SU-DHL-6 (cell line): ENCODE measurements at regions not wholly inside any gene's neighbourhood (a gene's known extent, or its start where the extent isn't known, plus 50 kb on each side); places are given as distances from the start of the nearest gene placed in this dataset.

Source experiments
- H2AFZ ChIP-seq: fragments of 200-600 bp; sonication (generic); 2 replicates; pipeline ENCODE4 v1.6.1; 2014; ENCODE audit warnings: low read depth, mild to moderate bottlenecking, moderate library complexity, mixed read lengths, antibody characterized with exemption, low read length; ENCODE audit not compliant: severe bottlenecking
- H3F3A ChIP-seq: fragments of 200-600 bp; shearing (Covaris generic); 2 replicates; pipeline ENCODE4 v1.6.0; 2016; ENCODE audit warnings: antibody characterized with exemption, mild to moderate bottlenecking; ENCODE audit not compliant: insufficient read depth
- H3K27ac ChIP-seq: fragments of 200-600 bp; sonication (generic); 2 replicates; pipeline ENCODE4 v1.5.1; 2016; ENCODE audit warnings: low read depth, mild to moderate bottlenecking, low read length, moderate library complexity, mixed read lengths
- H3K27me3 ChIP-seq: fragments of 200-600 bp; sonication (generic), shearing (Covaris generic); 2 replicates; pipeline ENCODE4 v1.6.0; 2014; ENCODE audit warnings: mild to moderate bottlenecking, low read length
- H3K36me3 ChIP-seq: fragments of 200-600 bp; sonication (generic); 2 replicates; pipeline ENCODE4 v1.6.1; 2014; ENCODE audit warnings: mild to moderate bottlenecking, low read length, mixed read lengths
- H3K4me2 ChIP-seq: fragments of 300-600, 200-600 bp; shearing (Covaris generic), sonication (generic); 2 replicates; pipeline ENCODE4 v1.6.0; 2014; ENCODE audit warnings: low read length, low read depth, mild to moderate bottlenecking; ENCODE audit not compliant: poor library complexity, severe bottlenecking
- H3K4me3 ChIP-seq: fragments of 200-600 bp; sonication (generic); 2 replicates; pipeline ENCODE4 v1.5.1; 2014; ENCODE audit warnings: antibody characterized with exemption, low read length, mild to moderate bottlenecking, mixed read lengths; ENCODE audit not compliant: insufficient read depth, poor library complexity, severe bottlenecking
- H3K79me2 ChIP-seq: fragments of 200-600 bp; sonication (generic); 2 replicates; pipeline ENCODE4 v1.6.1; 2014; ENCODE audit warnings: mild to moderate bottlenecking, low read length, moderate library complexity; ENCODE audit not compliant: insufficient read depth
- H3K9ac ChIP-seq: fragments of 200-600 bp; sonication (generic); 2 replicates; pipeline ENCODE4 v1.7.0; 2014; ENCODE audit warnings: mild to moderate bottlenecking, low read length
- H3K9me2 ChIP-seq: fragments of 200-600 bp; sonication (generic); replicated peaks from 2 replicates; pipeline ENCODE4 v1.6.1; 2014; ENCODE audit warnings: low read length; ENCODE audit not compliant: insufficient read depth
- H3K9me3 ChIP-seq: fragments of 200-600 bp; sonication (generic); 2 replicates; pipeline ENCODE4 v1.6.1; 2014; ENCODE audit warnings: low read length, mixed read lengths; ENCODE audit not compliant: insufficient read depth
- H4K20me1 ChIP-seq: fragments of 200-600 bp; sonication (generic); 2 replicates; pipeline ENCODE4 v1.6.1; 2014; ENCODE audit warnings: low read depth, mild to moderate bottlenecking, antibody characterized with exemption, low read length, moderate library complexity, mixed read lengths
- CTCF ChIP-seq: fragments of 200-600 bp; sonication (generic); IDR thresholded peaks from one replicate; pipeline ENCODE4 v1.5.1; 2017; ENCODE audit warnings: antibody characterized with exemption, mild to moderate bottlenecking, low read length, moderate library complexity; ENCODE audit not compliant: insufficient read depth, poor library complexity, severe bottlenecking
- EZH2phosphoT487 ChIP-seq: fragments of 200-600 bp; sonication (generic), shearing (Covaris generic); conservative IDR thresholded peaks from 2 replicates; pipeline ENCODE4 v1.6.1; 2018; ENCODE audit warnings: mild to moderate bottlenecking, antibody characterized with exemption, low read length, moderate library complexity, mixed read lengths

DNA sequence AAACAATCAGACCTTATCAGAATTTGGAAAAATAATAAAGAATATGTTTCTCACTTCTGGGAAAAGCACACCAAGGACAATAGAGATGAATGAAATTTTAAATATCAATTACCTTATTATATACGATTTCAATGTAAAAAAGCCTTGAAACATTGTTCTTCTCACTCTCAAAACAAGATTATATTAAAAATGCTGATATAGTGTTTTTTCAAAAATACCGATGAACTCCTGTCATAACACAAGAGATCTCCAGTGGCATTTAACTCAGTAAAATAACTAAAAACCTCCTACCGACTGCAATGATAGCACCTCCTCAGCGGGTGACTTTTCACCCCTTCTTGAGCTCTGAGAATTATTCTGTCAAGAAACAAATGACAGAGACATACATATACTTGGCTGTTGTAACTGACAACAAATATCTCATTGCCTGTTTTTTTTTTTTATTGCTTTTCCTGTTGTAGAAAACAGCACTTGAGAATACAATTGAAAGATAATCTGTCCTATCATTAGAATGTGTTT is 1237.3 kb downstream of the C4orf33 start:
- no peaks in the 10 kb centered on the region for H3F3A ChIP-seq
- H4K20me1 ChIP-seq: no peaks in the 10 kb centered on the region
- no peak overlapping the region for H3K4me2 ChIP-seq
- H2AFZ ChIP-seq: no peak overlapping the region
- no peak overlapping the region for H3K4me3 ChIP-seq
- no peak overlapping the region for H3K9ac ChIP-seq
- H3K27ac ChIP-seq: no peak overlapping the region
- no peaks in the 10 kb centered on the region for H3K79me2 ChIP-seq
- no peaks in the 10 kb centered on the region for H3K36me3 ChIP-seq
- no peaks in the 10 kb centered on the region for H3K9me3 ChIP-seq
- H3K27me3 ChIP-seq: no peaks in the 10 kb centered on the region
- no peaks in the 10 kb centered on the region for H3K9me2 ChIP-seq
- TF ChIP-seq CTCF (no peak), EZH2phosphoT487 (no peak)

- Histone ChIP-seq H2AFZ (no peak overlapping the region), H3K4me3 (no peak overlapping the region), H3F3A (no peaks in the 10 kb centered on the region), H3K27ac (no peak overlapping the region), H3K4me2 (no peak overlapping the region), H3K9me2 (no peaks in the 10 kb centered on the region), H3K9me3 (no peaks in the 10 kb centered on the region), H3K36me3 (no peaks in the 10 kb centered on the region), H3K27me3 (no peaks in the 10 kb centered on the region), H4K20me1 (no peaks in the 10 kb centered on the region), H3K9ac (no peak overlapping the region), H3K79me2 (no peaks in the 10 kb centered on the region)
- TF ChIP-seq CTCF (no peak), EZH2phosphoT487 (no peak)
Measured at GRCh38 chr4:130335417-130336194, 1239.7 kb downstream of the C4orf33 start.

DNA sequence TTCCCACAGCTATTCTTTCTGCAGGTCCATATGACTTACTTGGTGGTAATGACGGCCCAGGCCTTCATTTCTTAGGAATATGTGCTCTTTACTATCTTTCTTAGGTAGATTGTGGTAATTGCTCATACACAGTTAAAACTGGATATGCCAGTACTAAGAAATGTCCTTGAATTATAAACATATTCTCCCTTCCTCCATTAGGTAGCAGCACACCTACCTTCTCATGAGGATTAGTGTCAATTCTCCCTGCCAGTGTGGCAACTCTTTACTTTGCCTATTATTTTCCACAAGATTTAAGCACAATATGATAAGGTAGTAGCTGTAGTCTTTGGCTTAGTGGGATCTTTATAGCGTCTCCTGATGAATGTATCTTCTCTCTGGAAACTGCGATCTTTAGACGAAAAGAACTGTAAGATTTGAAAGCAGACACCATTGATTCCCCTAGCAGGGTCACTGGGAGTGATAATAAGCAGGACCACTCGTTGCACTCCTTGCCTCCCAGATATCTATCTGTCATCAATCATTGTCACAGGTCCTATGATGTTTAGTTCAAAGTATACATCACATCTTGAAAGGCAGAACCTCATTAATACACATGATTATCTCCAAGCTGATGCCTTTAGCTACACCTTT is 1240.7 kb downstream of the C4orf33 start:
- Histone ChIP-seq H3K27me3 (no peaks in the 10 kb centered on the region), H2AFZ (no peak overlapping the region), H3K9ac (no peak overlapping the region), H3K27ac (no peak overlapping the region), H3K4me2 (no peak overlapping the region), H4K20me1 (no peaks in the 10 kb centered on the region), H3K9me2 (no peaks in the 10 kb centered on the region), H3K9me3 (no peaks in the 10 kb centered on the region), H3K36me3 (no peaks in the 10 kb centered on the region), H3K79me2 (no peaks in the 10 kb centered on the region), H3F3A (no peaks in the 10 kb centered on the region), H3K4me3 (no peak overlapping the region)
- TF ChIP-seq EZH2phosphoT487: no peak
- TF ChIP-seq CTCF: peak; percentile 24
